CD4-positive, CD25-positive, alpha-beta regulatory T cell (primary cell): ENCODE measurements at regions not wholly inside any gene's neighbourhood (a gene's known extent, or its start where the extent isn't known, plus 50 kb on each side); places are given as distances from the start of the nearest gene placed in this dataset.
"Not testable (repeated sequence)": the region's sequence is repeated elsewhere in the genome, so short reads cannot be mapped to it uniquely, and the experiment has no call there.

Experiments
- ATAC-seq, 2 donors: fragments of 150-1000 bp; cut with Tn5 transposase; one replicate each; pipeline ENCODE4 v1.10.0; 2021; ENCODE audit warnings: low read depth in 2 of 2, moderate number of reproducible peaks in 2 of 2, moderate library complexity in 1 of 2
- DNase-seq, 3 donors: peaks; one replicate each; pipeline versions ENCODE4 v3.0.0 to v3.0.0-alpha.2; 2012 to 2022; ENCODE audit warnings: mixed read lengths in 1 of 3
- H3K27ac ChIP-seq: one replicate; pipeline ENCODE4 v1.7.0; 2013; ENCODE audit warnings: mild to moderate bottlenecking, low read length; ENCODE audit not compliant: insufficient read depth, poor library complexity, severe bottlenecking
- H3K27me3 ChIP-seq: one replicate; pipeline ENCODE4 v1.7.0; 2013; ENCODE audit warnings: low read length; ENCODE audit not compliant: control insufficient read depth, insufficient read depth
- H3K36me3 ChIP-seq: one replicate; pipeline ENCODE4 v1.7.0; 2013; ENCODE audit warnings: mild to moderate bottlenecking, low read length, moderate library complexity; ENCODE audit not compliant: control insufficient read depth, insufficient read depth
- H3K4me1 ChIP-seq: 2 replicates; pipeline ENCODE4 v1.7.0; 2013; ENCODE audit warnings: mild to moderate bottlenecking, low read length; ENCODE audit not compliant: insufficient read depth, control insufficient read depth, poor library complexity, severe bottlenecking
- H3K4me3 ChIP-seq: one replicate; pipeline ENCODE4 v1.7.0; 2013; ENCODE audit warnings: low read depth, mild to moderate bottlenecking, low read length, moderate library complexity
- H3K9me3 ChIP-seq, 2 experiments: 1 replicate in 1 of 2; 2 replicates in 1 of 2; pipeline ENCODE4 v1.7.0; 2013; ENCODE audit warnings: low read length in 2 of 2, mild to moderate bottlenecking in 1 of 2, moderate library complexity in 1 of 2; ENCODE audit not compliant: control insufficient read depth in 2 of 2
- H3K27ac Mint-ChIP-seq, 3 donors: one replicate each; pipeline ENCODE4 v1.8.0; 2020 to 2022; ENCODE audit warnings: mild to moderate bottlenecking in 3 of 3, mixed read lengths in 3 of 3, moderate library complexity in 2 of 3
- H3K27me3 Mint-ChIP-seq: one replicate; pipeline ENCODE4 v1.8.0; 2022; ENCODE audit warnings: mild to moderate bottlenecking, mixed read lengths
- H3K36me3 Mint-ChIP-seq: one replicate; pipeline ENCODE4 v1.8.0; 2020; ENCODE audit warnings: mixed read lengths
- H3K4me1 Mint-ChIP-seq, 4 donors: one replicate each; pipeline ENCODE4 v1.8.0; 2020 to 2022; ENCODE audit warnings: mixed read lengths in 4 of 4, mild to moderate bottlenecking in 1 of 4
- H3K4me3 Mint-ChIP-seq, 4 donors: one replicate each; pipeline ENCODE4 v1.8.0; 2020 to 2022; ENCODE audit warnings: mild to moderate bottlenecking in 4 of 4, mixed read lengths in 4 of 4, moderate library complexity in 3 of 4
- H3K9me3 Mint-ChIP-seq, 7 donors: one replicate each; pipeline ENCODE4 v1.8.0; 2020 to 2022; ENCODE audit warnings: mixed read lengths in 7 of 7, mild to moderate bottlenecking in 3 of 7, moderate library complexity in 2 of 7

- H3K36me3 Mint-ChIP-seq: not testable (repeated sequence)
These were observed 125.9 kb upstream of the PDE1A start for GRCh38 chr2:182552785-182553184.

GRCh38 chr2:182553483-182553882 is 126.6 kb upstream of the PDE1A start:
- Histone ChIP-seq H3K4me1 (no peaks in the 10 kb centered on the region), H3K4me3 (no peak overlapping the region), H3K36me3 (no peaks in the 10 kb centered on the region), H3K27ac (no peak overlapping the region), H3K9me3 (no peaks in the 10 kb centered on the region), H3K27me3 (no peaks in the 10 kb centered on the region)
- Mint-ChIP-seq H3K9me3 (peaks cover 0 to 3% (median 0%) of the 10 kb centered on the region in 7 donors), H3K4me3 (no peak overlapping the region), H3K4me1 (no peaks in the 10 kb centered on the region), H3K27me3 (no peaks in the 10 kb centered on the region), H3K36me3 (no peaks in the 10 kb centered on the region), H3K27ac (no peak overlapping the region)
- DNase-seq (no peak), ATAC-seq (no peak)

More at GRCh38 chr2:182552785-182553184, 125.9 kb upstream of the PDE1A start:
- H3K4me3 Mint-ChIP-seq, ATAC-seq, H3K9me3 Mint-ChIP-seq, H3K27ac ChIP-seq, H3K27ac Mint-ChIP-seq, H3K36me3 ChIP-seq, H3K4me1 Mint-ChIP-seq, H3K4me1 ChIP-seq, DNase-seq, H3K9me3 ChIP-seq, H3K27me3 Mint-ChIP-seq, H3K27me3 ChIP-seq, H3K4me3 ChIP-seq: not testable (repeated sequence)

DNA sequence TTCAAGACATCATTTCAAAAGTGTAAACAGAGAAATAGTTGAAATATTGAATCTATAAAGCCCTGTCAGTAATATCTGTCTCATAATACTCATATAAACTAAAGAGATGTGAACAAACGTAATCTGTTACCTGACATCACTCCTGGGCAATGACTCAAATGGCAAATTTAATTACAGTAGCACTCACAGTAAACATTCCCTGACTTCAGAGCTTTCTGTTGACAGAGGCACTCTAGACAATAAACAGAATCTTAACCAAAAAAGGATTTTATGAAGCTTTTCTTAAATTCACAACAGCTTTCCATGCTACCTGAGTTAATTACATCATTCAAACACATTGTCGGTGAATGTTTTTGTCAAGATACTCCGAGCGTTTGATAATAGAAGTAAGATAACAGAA is 128.1 kb upstream of the PDE1A start:
- H3K9me3 Mint-ChIP-seq: peaks cover 0 to 9% (median 0%) of the 10 kb centered on the region in 7 donors
- no peaks in the 10 kb centered on the region for H3K4me1 Mint-ChIP-seq
- no peaks in the 10 kb centered on the region for H3K27me3 ChIP-seq
- no peak for ATAC-seq
- H3K4me1 ChIP-seq: no peaks in the 10 kb centered on the region
- no peak overlapping the region for H3K27ac ChIP-seq
- H3K27me3 Mint-ChIP-seq: no peaks in the 10 kb centered on the region
- no peaks in the 10 kb centered on the region for H3K36me3 ChIP-seq
- no peaks in the 10 kb centered on the region for H3K9me3 ChIP-seq
- H3K27ac Mint-ChIP-seq: no peak overlapping the region
- no peak overlapping the region for H3K4me3 ChIP-seq
- no peak overlapping the region for H3K4me3 Mint-ChIP-seq
- no peak for DNase-seq
- no peaks in the 10 kb centered on the region for H3K36me3 Mint-ChIP-seq

GRCh38 chr2:182558564-182558963 is 131.7 kb upstream of the PDE1A start:
- H3K4me3 Mint-ChIP-seq: no peak overlapping the region
- H3K27ac Mint-ChIP-seq: no peak overlapping the region
- H3K27ac ChIP-seq: no peak overlapping the region
- no peaks in the 10 kb centered on the region for H3K9me3 ChIP-seq
- DNase-seq (no peak), ATAC-seq (no peak)
- H3K9me3 Mint-ChIP-seq: peaks cover 0 to 9% (median 0%) of the 10 kb centered on the region in 7 donors
- no peak overlapping the region for H3K4me3 ChIP-seq
- H3K4me1 ChIP-seq: no peaks in the 10 kb centered on the region
- no peaks in the 10 kb centered on the region for H3K36me3 Mint-ChIP-seq
- H3K27me3 ChIP-seq: no peaks in the 10 kb centered on the region
- H3K27me3 Mint-ChIP-seq: no peaks in the 10 kb centered on the region
- H3K36me3 ChIP-seq: no peaks in the 10 kb centered on the region
- H3K4me1 Mint-ChIP-seq: no peaks in the 10 kb centered on the region

DNA sequence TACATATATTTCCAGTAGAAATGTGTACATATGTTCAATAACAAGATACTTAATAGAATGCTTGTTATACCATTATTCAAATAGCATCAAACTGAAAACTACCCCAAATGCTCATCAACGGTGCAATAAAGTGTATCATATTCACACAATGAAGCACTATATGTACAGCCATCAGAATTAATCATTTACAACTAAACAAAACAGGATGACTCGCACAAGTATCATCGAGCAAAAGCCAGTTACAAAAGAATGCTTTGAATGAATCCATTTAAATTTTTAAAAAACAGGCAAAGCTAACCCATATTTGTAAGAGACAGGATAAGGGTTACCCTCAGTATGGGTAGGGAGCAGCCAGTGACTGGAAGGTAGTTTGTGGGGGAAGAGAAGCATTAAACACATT is 132.8 kb upstream of the PDE1A start:
- H3K27me3 ChIP-seq: no peaks in the 10 kb centered on the region
- Mint-ChIP-seq H3K27me3 (no peaks in the 10 kb centered on the region), H3K27ac (no peak overlapping the region), H3K9me3 (peaks cover 0 to 9% (median 0%) of the 10 kb centered on the region in 7 donors), H3K4me1 (no peaks in the 10 kb centered on the region), H3K36me3 (no peaks in the 10 kb centered on the region), H3K4me3 (no peak overlapping the region)
- DNase-seq (no peak), ATAC-seq (no peak)
- H3K36me3 ChIP-seq: no peaks in the 10 kb centered on the region
- H3K9me3 ChIP-seq: no peaks in the 10 kb centered on the region
- H3K27ac ChIP-seq: no peak overlapping the region
- H3K4me3 ChIP-seq: no peak overlapping the region
- no peaks in the 10 kb centered on the region for H3K4me1 ChIP-seq

DNA sequence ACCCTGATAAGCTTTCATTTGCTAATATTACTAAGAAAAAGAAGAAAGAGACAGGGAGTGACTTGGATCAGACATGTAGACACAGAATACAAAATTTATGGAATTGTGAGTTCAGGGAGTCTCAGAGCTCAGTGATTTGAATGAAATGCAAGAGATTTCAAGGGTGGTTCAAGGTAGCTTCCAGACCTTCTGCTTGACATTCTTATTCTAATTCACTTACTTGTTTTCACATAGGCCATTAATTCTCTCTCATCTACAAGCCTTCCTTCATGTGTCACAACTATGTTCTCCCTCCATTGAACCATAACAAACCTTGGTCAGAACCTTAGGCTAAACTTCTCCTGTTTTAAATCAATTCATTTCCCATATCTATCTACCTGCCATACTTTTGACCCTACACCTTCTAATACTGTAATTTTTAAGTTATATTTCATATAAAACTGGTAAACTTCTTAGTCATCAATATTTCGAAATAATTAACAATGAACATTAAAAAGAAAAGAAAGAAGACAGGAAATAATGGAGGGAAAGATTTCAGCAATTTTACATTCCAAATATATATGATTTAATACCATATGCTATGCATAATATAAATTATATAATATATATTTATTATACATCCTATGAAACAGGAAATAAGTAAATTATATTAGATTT is 139.2 kb upstream of the PDE1A start:
- Mint-ChIP-seq H3K4me3 (no peak overlapping the region), H3K27ac (no peak overlapping the region), H3K4me1 (no peaks in the 10 kb centered on the region), H3K36me3 (no peaks in the 10 kb centered on the region), H3K9me3 (peaks cover 0 to 7% (median 3%) of the 10 kb centered on the region in 7 donors), H3K27me3 (no peaks in the 10 kb centered on the region)
- H3K36me3 ChIP-seq: no peaks in the 10 kb centered on the region
- no peaks in the 10 kb centered on the region for H3K4me1 ChIP-seq
- H3K27me3 ChIP-seq: no peaks in the 10 kb centered on the region
- ATAC-seq (no peak), DNase-seq (no peak)
- no peak overlapping the region for H3K27ac ChIP-seq
- H3K4me3 ChIP-seq: no peak overlapping the region
- no peaks in the 10 kb centered on the region for H3K9me3 ChIP-seq

DNA sequence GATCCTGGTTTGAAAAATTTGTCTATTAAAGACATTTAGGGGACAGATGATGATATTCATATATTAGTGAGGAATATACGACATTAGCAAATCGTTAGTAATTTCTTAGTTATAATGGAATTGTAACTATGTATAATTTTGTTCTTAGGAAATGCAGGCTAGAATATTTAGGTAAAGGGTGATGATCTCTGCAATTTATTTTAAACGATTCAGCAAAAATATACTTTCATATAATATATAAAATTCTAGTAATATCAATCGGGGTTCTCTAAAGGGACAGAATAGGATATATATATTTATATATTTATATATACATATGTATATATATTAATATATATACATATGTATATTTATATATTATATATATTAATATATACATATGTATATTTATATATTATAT is 142.5 kb upstream of the DNAJC10 start:
- no peaks in the 10 kb centered on the region for H3K9me3 ChIP-seq
- H3K27me3 ChIP-seq: no peaks in the 10 kb centered on the region
- no peak overlapping the region for H3K27ac ChIP-seq
- H3K4me1 ChIP-seq: no peaks in the 10 kb centered on the region
- no peaks in the 10 kb centered on the region for H3K27me3 Mint-ChIP-seq
- H3K9me3 Mint-ChIP-seq: peaks cover 0 to 8% (median 0%) of the 10 kb centered on the region in 7 donors
- no peak overlapping the region for H3K4me3 ChIP-seq
- DNase-seq: no peak
- H3K4me3 Mint-ChIP-seq: no peak overlapping the region
- no peaks in the 10 kb centered on the region for H3K36me3 ChIP-seq
- no peaks in the 10 kb centered on the region for H3K36me3 Mint-ChIP-seq
- no peaks in the 10 kb centered on the region for H3K4me1 Mint-ChIP-seq
- no peak for ATAC-seq
- no peak overlapping the region for H3K27ac Mint-ChIP-seq

GRCh38 chr2:182577816-182578215 is 138.2 kb upstream of the DNAJC10 start:
- Histone ChIP-seq H3K4me1 (no peaks in the 10 kb centered on the region), H3K27ac (no peak overlapping the region), H3K36me3 (no peaks in the 10 kb centered on the region), H3K27me3 (no peaks in the 10 kb centered on the region), H3K9me3 (no peaks in the 10 kb centered on the region), H3K4me3 (no peak overlapping the region)
- no peak for DNase-seq
- Mint-ChIP-seq H3K27me3 (no peaks in the 10 kb centered on the region), H3K36me3 (no peaks in the 10 kb centered on the region), H3K27ac (no peak overlapping the region), H3K4me3 (no peak overlapping the region), H3K4me1 (no peaks in the 10 kb centered on the region), H3K9me3 (peaks cover 0 to 2% (median 0%) of the 10 kb centered on the region in 7 donors)
- ATAC-seq: no peak
